ENCODE measurements at regions not wholly inside any gene's neighbourhood (a gene's known extent, or its start where the extent isn't known, plus 50 kb on each side); places are given as distances from the start of the nearest gene placed in this dataset.

- Histone ChIP-seq H3K18ac (ENCODE audit: low read length) (no peak overlapping the region), H3K36me3 (ENCODE audit: control insufficient read depth, insufficient read depth, low read length) (no peaks in the 10 kb centered on the region), H2BK15ac (replicated peaks; ENCODE audit: low read depth) (no peak overlapping the region), H2BK120ac (ENCODE audit: low read depth, low read length) (no peak overlapping the region), H3K4me3 (ENCODE audit: low read length) (no peak overlapping the region), H3K9ac (ENCODE audit: low read length) (no peak overlapping the region), H3K56ac (ENCODE audit: low read length) (no peak overlapping the region), H3K23ac (ENCODE audit: low read length) (no peak overlapping the region), H3K4me2 (ENCODE audit: low read length) (no peak overlapping the region), H3K27ac (ENCODE audit: low read depth, low read length) (no peak overlapping the region), H3K27me3 (ENCODE audit: insufficient read depth, low read length, poor library complexity) (no peaks in the 10 kb centered on the region), H2AK5ac (ENCODE audit: low read length) (no peak overlapping the region), H4K5ac (ENCODE audit: low read length) (no peak overlapping the region), H3K4me1 (ENCODE audit: control insufficient read depth, low read depth, low read length) (no peaks in the 10 kb centered on the region), H3K4ac (ENCODE audit: low read depth, low read length) (no peak overlapping the region), H2BK5ac (ENCODE audit: low read length) (no peak overlapping the region), H3K79me1 (ENCODE audit: low read length) (no peaks in the 10 kb centered on the region), H4K8ac (ENCODE audit: low read depth, low read length) (no peak overlapping the region), H3K79me2 (ENCODE audit: control insufficient read depth, insufficient read depth, low read length) (no peaks in the 10 kb centered on the region)
- DNase-seq, result peak; percentile 26
- WGBS (ENCODE audit: extremely low coverage, insufficient coverage, low lambda C conversion rate), result no CpG with 5 or more reads among the region's 5 CpGs
These were observed 63.4 kb upstream of the IGF1 start for GRCh38 chr12:102543494-102544485.

DNA sequence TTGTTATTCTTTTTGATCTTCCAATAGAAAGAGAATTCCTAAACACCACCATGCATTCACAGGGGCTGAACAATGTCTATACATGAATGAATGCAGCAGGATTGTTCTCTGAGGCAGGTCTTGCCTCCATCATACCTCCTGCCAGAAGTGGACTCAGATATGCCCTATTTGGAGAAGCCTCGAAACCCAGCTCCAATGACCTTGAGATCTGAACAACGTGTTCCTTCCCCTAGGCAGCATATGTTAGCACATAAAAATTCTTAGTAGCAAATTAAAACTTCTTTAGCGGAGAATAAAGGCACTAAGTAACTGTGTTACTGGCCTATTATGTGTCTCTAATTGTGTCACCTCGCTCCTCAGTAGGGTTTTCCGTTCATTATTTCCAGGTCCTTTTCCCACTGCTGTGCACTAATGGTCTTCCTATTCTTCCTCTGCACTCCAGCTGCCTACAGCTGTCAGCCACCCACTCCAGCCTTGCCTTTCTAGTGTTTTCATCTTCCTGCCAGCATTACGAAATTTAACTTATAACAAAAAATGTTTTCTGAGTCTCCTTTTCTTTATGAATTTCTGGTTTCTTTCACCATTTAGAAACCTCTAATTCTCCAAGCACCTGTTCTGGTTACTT is 62.6 kb upstream of the IGF1 start:
- Histone ChIP-seq H3K56ac (ENCODE audit: low read length) (no peak overlapping the region), H2BK120ac (ENCODE audit: low read depth, low read length) (no peak overlapping the region), H2AK5ac (ENCODE audit: low read length) (no peak overlapping the region), H2BK15ac (replicated peaks; ENCODE audit: low read depth) (no peak overlapping the region), H3K4me3 (ENCODE audit: low read length) (no peak overlapping the region), H3K79me2 (ENCODE audit: control insufficient read depth, insufficient read depth, low read length) (no peaks in the 10 kb centered on the region), H3K27ac (ENCODE audit: low read depth, low read length) (no peak overlapping the region), H3K4me1 (ENCODE audit: control insufficient read depth, low read depth, low read length) (no peaks in the 10 kb centered on the region), H3K4ac (ENCODE audit: low read depth, low read length) (no peak overlapping the region), H3K23ac (ENCODE audit: low read length) (no peak overlapping the region), H3K27me3 (ENCODE audit: insufficient read depth, low read length, poor library complexity) (no peaks in the 10 kb centered on the region), H3K9ac (ENCODE audit: low read length) (no peak overlapping the region), H3K36me3 (ENCODE audit: control insufficient read depth, insufficient read depth, low read length) (no peaks in the 10 kb centered on the region), H3K4me2 (ENCODE audit: low read length) (no peak overlapping the region), H3K18ac (ENCODE audit: low read length) (no peak overlapping the region), H4K8ac (ENCODE audit: low read depth, low read length) (no peak overlapping the region), H2BK5ac (ENCODE audit: low read length) (no peak overlapping the region), H4K5ac (ENCODE audit: low read length) (no peak overlapping the region), H3K79me1 (ENCODE audit: low read length) (no peaks in the 10 kb centered on the region)
- no peak for DNase-seq
- no CpG with 5 or more reads among the region's 6 CpGs for WGBS (ENCODE audit: extremely low coverage, insufficient coverage, low lambda C conversion rate)

DNA sequence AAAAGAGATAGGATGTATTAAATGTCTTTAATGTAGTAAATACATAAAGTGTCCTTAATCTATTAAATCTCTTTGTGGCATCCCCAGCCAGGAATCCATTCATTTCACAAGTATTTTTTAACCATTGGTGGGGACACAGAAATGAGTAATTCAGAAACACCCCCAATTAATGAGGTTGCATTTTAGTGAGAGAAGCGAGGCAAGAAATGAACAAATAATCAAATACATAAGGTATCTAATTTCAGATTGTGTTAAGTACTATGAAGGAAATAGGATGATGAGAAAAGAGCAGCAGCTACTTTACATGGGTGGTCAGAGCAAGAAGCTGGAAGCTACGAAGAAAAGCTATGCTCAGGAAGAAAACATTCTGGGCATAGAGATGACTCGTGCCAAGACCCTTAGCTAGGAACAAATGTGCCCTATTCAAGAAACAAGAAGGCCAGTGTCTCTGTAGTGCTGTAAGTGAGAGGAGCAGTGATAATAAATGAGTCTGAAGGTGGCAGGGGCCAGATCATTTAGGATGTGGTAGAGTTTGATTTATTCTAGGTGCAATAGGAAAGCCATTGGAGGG is 60.5 kb upstream of the IGF1 start:
- Histone ChIP-seq H3K23ac (ENCODE audit: low read length) (no peak overlapping the region), H2BK15ac (replicated peaks; ENCODE audit: low read depth) (no peak overlapping the region), H3K9ac (ENCODE audit: low read length) (no peak overlapping the region), H2BK5ac (ENCODE audit: low read length) (no peak overlapping the region), H3K18ac (ENCODE audit: low read length) (no peak overlapping the region), H3K4me2 (ENCODE audit: low read length) (no peak overlapping the region), H3K27ac (ENCODE audit: low read depth, low read length) (no peak overlapping the region), H3K4me1 (ENCODE audit: control insufficient read depth, low read depth, low read length) (no peaks in the 10 kb centered on the region), H3K79me2 (ENCODE audit: control insufficient read depth, insufficient read depth, low read length) (no peaks in the 10 kb centered on the region), H3K27me3 (ENCODE audit: insufficient read depth, low read length, poor library complexity) (no peaks in the 10 kb centered on the region), H2AK5ac (ENCODE audit: low read length) (no peak overlapping the region), H3K56ac (ENCODE audit: low read length) (no peak overlapping the region), H4K8ac (ENCODE audit: low read depth, low read length) (no peak overlapping the region), H3K79me1 (ENCODE audit: low read length) (no peaks in the 10 kb centered on the region), H3K36me3 (ENCODE audit: control insufficient read depth, insufficient read depth, low read length) (no peaks in the 10 kb centered on the region), H3K4ac (ENCODE audit: low read depth, low read length) (no peak overlapping the region), H4K5ac (ENCODE audit: low read length) (no peak overlapping the region), H3K4me3 (ENCODE audit: low read length) (no peak overlapping the region), H2BK120ac (ENCODE audit: low read depth, low read length) (no peak overlapping the region)
- WGBS (ENCODE audit: extremely low coverage, insufficient coverage, low lambda C conversion rate), result no CpG with 5 or more reads among the region's 3 CpGs
- DNase-seq, result no peak

GRCh38 chr12:102539651-102540553 is 59.5 kb upstream of the IGF1 start:
- Histone ChIP-seq H3K4me3 (ENCODE audit: low read length) (no peak overlapping the region), H3K27me3 (ENCODE audit: insufficient read depth, low read length, poor library complexity) (no peaks in the 10 kb centered on the region), H4K5ac (ENCODE audit: low read length) (no peak overlapping the region), H3K23ac (ENCODE audit: low read length) (no peak overlapping the region), H3K36me3 (ENCODE audit: control insufficient read depth, insufficient read depth, low read length) (no peaks in the 10 kb centered on the region), H2BK5ac (ENCODE audit: low read length) (no peak overlapping the region), H3K9ac (ENCODE audit: low read length) (no peak overlapping the region), H3K4me2 (ENCODE audit: low read length) (no peak overlapping the region), H2BK120ac (ENCODE audit: low read depth, low read length) (no peak overlapping the region), H2AK5ac (ENCODE audit: low read length) (no peak overlapping the region), H4K8ac (ENCODE audit: low read depth, low read length) (no peak overlapping the region), H3K18ac (ENCODE audit: low read length) (no peak overlapping the region), H3K79me2 (ENCODE audit: control insufficient read depth, insufficient read depth, low read length) (no peaks in the 10 kb centered on the region), H3K56ac (ENCODE audit: low read length) (no peak overlapping the region), H2BK15ac (replicated peaks; ENCODE audit: low read depth) (no peak overlapping the region), H3K79me1 (ENCODE audit: low read length) (no peaks in the 10 kb centered on the region), H3K27ac (ENCODE audit: low read depth, low read length) (no peak overlapping the region), H3K4ac (ENCODE audit: low read depth, low read length) (no peak overlapping the region), H3K4me1 (ENCODE audit: control insufficient read depth, low read depth, low read length) (no peaks in the 10 kb centered on the region)
- DNase-seq, result peak; percentile 91
- WGBS (ENCODE audit: extremely low coverage, insufficient coverage, low lambda C conversion rate), result no CpG with 5 or more reads among the region's 10 CpGs

GRCh38 chr12:102535306-102535705 is 54.9 kb upstream of the IGF1 start:
- no peak overlapping the region for H2AK5ac ChIP-seq (ENCODE audit: low read length)
- H3K79me2 ChIP-seq (ENCODE audit: control insufficient read depth, insufficient read depth, low read length), result no peaks in the 10 kb centered on the region
- no peak overlapping the region for H3K27ac ChIP-seq (ENCODE audit: low read depth, low read length)
- H3K56ac ChIP-seq (ENCODE audit: low read length), result no peak overlapping the region
- H3K79me1 ChIP-seq (ENCODE audit: low read length), result no peaks in the 10 kb centered on the region
- no peak overlapping the region for H3K23ac ChIP-seq (ENCODE audit: low read length)
- no peak overlapping the region for H3K9ac ChIP-seq (ENCODE audit: low read length)
- no peak overlapping the region for H3K4ac ChIP-seq (ENCODE audit: low read depth, low read length)
- H3K4me1 ChIP-seq (ENCODE audit: control insufficient read depth, low read depth, low read length), result no peaks in the 10 kb centered on the region
- no peak overlapping the region for H4K5ac ChIP-seq (ENCODE audit: low read length)
- H3K4me2 ChIP-seq (ENCODE audit: low read length), result no peak overlapping the region
- DNase-seq, result no peak
- no peak overlapping the region for H2BK120ac ChIP-seq (ENCODE audit: low read depth, low read length)
- no peaks in the 10 kb centered on the region for H3K27me3 ChIP-seq (ENCODE audit: insufficient read depth, low read length, poor library complexity)
- H2BK15ac ChIP-seq (replicated peaks; ENCODE audit: low read depth), result no peak overlapping the region
- no peak overlapping the region for H2BK5ac ChIP-seq (ENCODE audit: low read length)
- H4K8ac ChIP-seq (ENCODE audit: low read depth, low read length), result no peak overlapping the region
- H3K4me3 ChIP-seq (ENCODE audit: low read length), result no peak overlapping the region
- no peaks in the 10 kb centered on the region for H3K36me3 ChIP-seq (ENCODE audit: control insufficient read depth, insufficient read depth, low read length)
- H3K18ac ChIP-seq (ENCODE audit: low read length), result no peak overlapping the region
- WGBS (ENCODE audit: extremely low coverage, insufficient coverage, low lambda C conversion rate), result no CpG with 5 or more reads among the region's 8 CpGs
